K562 (cell line): ENCODE measurements at regions not wholly inside any gene's neighbourhood (a gene's known extent, or its start where the extent isn't known, plus 50 kb on each side); places are given as distances from the start of the nearest gene placed in this dataset.

ENCODE experiments used
- ATAC-seq: fragments of 200-7000 bp; cut with Tn5 transposase; 3 replicates; pipeline ENCODE4 v1.9.1; 2020; ENCODE audit warnings: moderate library complexity
- BruUV-seq: library from RNA; stranded (reverse); fragments of 400-500 nt; replicated peaks from 2 replicates; lab custom pipeline; 2021; lab: Mats Ljungman, UMichigan
- CTCF ChIA-PET: fragments of 300-600 bp; formaldehyde crosslinking; extraction: SDS; loops from one replicate; lab custom pipeline; 2021; ENCODE audit warnings: low intra/inter-chr PET ratio; lab: Yijun Ruan, JAX
- POLR2A ChIA-PET: fragments of 300-600, 350-650 bp; sonication (Branson Sonifier 250); formaldehyde crosslinking; extraction: SDS; loops from one replicate; lab custom pipeline; 2021; ENCODE audit warnings: antibody characterized with exemption, inconsistent platforms; lab: Yijun Ruan, JAX
- DNase-seq, 4 experiments: peaks; one replicate each; pipeline versions ENCODE4 v3.0.0 to v3.0.0-alpha.2; 2011 to 2018; ENCODE audit warnings: low spot score in 3 of 4, mixed read lengths in 3 of 4; ENCODE audit errors: extremely low read depth in 1 of 4
- FAIRE-seq: peaks from 2 replicates; lab custom pipeline; 2011; peaks lifted over from hg19 to GRCh38; lab: Jason Lieb, UNC
- H2AFZ ChIP-seq: 2 replicates; pipeline ENCODE4 v1.6.0; 2011; ENCODE audit warnings: low read depth, low read length, control low read depth, inconsistent platforms
- H3K27ac ChIP-seq: fragments of 200-600 bp; 3 replicates; pipeline ENCODE4 v1.8.0; 2011; ENCODE audit warnings: low read depth, mild to moderate bottlenecking, control low read depth, inconsistent platforms, low read length, moderate library complexity, mixed read lengths; ENCODE audit errors: extremely low read depth
- H3K27me3 ChIP-seq, 2 experiments: fragments of 300-600 bp in 1 of 2; 2 replicates in 1 of 2; 3 replicates in 1 of 2; pipeline versions ENCODE4 v1.6.0 to v1.8.0; 2011; ENCODE audit warnings: inconsistent platforms in 2 of 2, low read length in 2 of 2, mild to moderate bottlenecking in 1 of 2, mixed read lengths in 1 of 2, moderate library complexity in 1 of 2; ENCODE audit not compliant: control insufficient read depth in 2 of 2, insufficient read depth in 2 of 2
- H3K36me3 ChIP-seq: fragments of 300-600 bp; 3 replicates; pipeline ENCODE4 v1.8.0; 2011; ENCODE audit warnings: mild to moderate bottlenecking, low read length, inconsistent platforms; ENCODE audit not compliant: control insufficient read depth, insufficient read depth
- H3K4me1 ChIP-seq, 2 experiments: fragments of 200-600 bp in 1 of 2; replicated peaks in 1 of 2; 2 replicates in 1 of 2; 3 replicates in 1 of 2; pipeline versions ENCODE4 v1.5.1 to v1.8.0; 2011; ENCODE audit warnings: inconsistent platforms in 2 of 2, low read length in 2 of 2, mild to moderate bottlenecking in 1 of 2, mixed read lengths in 1 of 2, moderate library complexity in 1 of 2; ENCODE audit not compliant: control insufficient read depth in 2 of 2, insufficient read depth in 2 of 2
- H3K4me2 ChIP-seq: 2 replicates; pipeline ENCODE4 v1.6.1; 2011; ENCODE audit warnings: low read length, control low read depth, inconsistent platforms, mixed read lengths; ENCODE audit not compliant: insufficient read depth
- H3K4me3 ChIP-seq: fragments of 200-600 bp; sonication (generic), shearing (Covaris generic); 2 replicates; pipeline ENCODE4 v1.5.1; 2016; ENCODE audit warnings: control low read depth, inconsistent platforms
- H3K79me2 ChIP-seq: fragments of 200-600 bp; 3 replicates; pipeline ENCODE4 v1.8.0; 2011; ENCODE audit warnings: low read length, inconsistent platforms; ENCODE audit not compliant: control insufficient read depth, insufficient read depth
- H3K9ac ChIP-seq, 2 experiments: 2 replicates each; pipeline versions ENCODE4 v1.6.0 to v1.6.1; 2011; ENCODE audit warnings: low read depth in 2 of 2, low read length in 2 of 2, control low read depth in 1 of 2, inconsistent platforms in 1 of 2, mild to moderate bottlenecking in 1 of 2, mixed read lengths in 1 of 2; ENCODE audit not compliant: insufficient read depth in 1 of 2
- H3K9me1 ChIP-seq: one replicate; pipeline ENCODE4 v1.6.0; 2011; ENCODE audit warnings: inconsistent platforms, mild to moderate bottlenecking, low read length, moderate library complexity; ENCODE audit not compliant: control insufficient read depth, insufficient read depth
- H3K9me3 ChIP-seq: replicated peaks from 2 replicates; pipeline ENCODE4 v1.5.1; 2011; ENCODE audit warnings: low read depth, low read length, inconsistent platforms; ENCODE audit not compliant: control insufficient read depth, insufficient read depth
- H4K20me1 ChIP-seq: replicated peaks from 2 replicates; pipeline ENCODE4 v1.6.1; 2011; ENCODE audit warnings: low read length, inconsistent platforms, mixed read lengths; ENCODE audit not compliant: control insufficient read depth, insufficient read depth
- CEBPG ChIP-seq, 3 experiments: fragments of 200-800 bp in 1 of 3; sonication (Bioruptor generic) in 1 of 3; sonication (generic) in 1 of 3; formaldehyde crosslinking in 1 of 3; IDR thresholded peaks in 2 of 3; conservative IDR thresholded peaks in 1 of 3; 2 replicates each; pipeline versions ENCODE4 v1.6.1 to v1.8.0; 2016 to 2022; ENCODE audit warnings: missing compliant biosample characterization in 2 of 3, missing genetic modification characterization in 2 of 3, mild to moderate bottlenecking in 1 of 3, missing genetic modification reagents in 1 of 3
- ELF2 ChIP-seq: fragments of 250-450 bp; sonication (Bioruptor Pico); IDR thresholded peaks from 2 replicates; pipeline ENCODE4 v1.5.0; 2021; ENCODE audit warnings: mild to moderate bottlenecking
- LEF1 ChIP-seq: fragments of 450-650 bp; IDR thresholded peaks from 2 replicates; pipeline ENCODE4 v1.6.1; 2016; ENCODE audit warnings: mild to moderate bottlenecking
- POLR2H ChIP-seq: IDR thresholded peaks from 2 replicates; pipeline ENCODE4 v1.6.1; 2016; ENCODE audit warnings: missing genetic modification characterization, low read depth, mild to moderate bottlenecking, control low read depth, missing compliant biosample characterization, moderate library complexity
- RCOR1 ChIP-seq, 2 experiments: IDR thresholded peaks; 2 replicates each; pipeline ENCODE4 v1.6.1; 2012; ENCODE audit warnings: low read depth in 2 of 2, low read length in 2 of 2, borderline replicate concordance in 1 of 2, improper control_type of control experiment in 1 of 2
- SFPQ ChIP-seq: fragments of 200-400 bp; formaldehyde crosslinking; IDR thresholded peaks from 2 replicates; pipeline ENCODE4 v1.6.1; 2017; ENCODE audit warnings: mild to moderate bottlenecking, low read depth, low read length, moderate library complexity
- SMARCB1 ChIP-seq: IDR thresholded peaks from 2 replicates; pipeline ENCODE4 v1.6.1; 2011; ENCODE audit warnings: improper control_type of control experiment, low read depth; ENCODE audit not compliant: insufficient read length
- TEAD4 ChIP-seq, 2 experiments: sonication (generic) in 1 of 2; formaldehyde crosslinking in 1 of 2; IDR thresholded peaks; 2 replicates each; pipeline versions ENCODE4 v1.6.1 to v1.8.0; 2012 to 2022; ENCODE audit warnings: borderline replicate concordance in 1 of 2, inconsistent platforms in 1 of 2, low read length in 1 of 2, mild to moderate bottlenecking in 1 of 2, missing genetic modification reagents in 1 of 2
- ZC3H11A ChIP-seq: IDR thresholded peaks from 2 replicates; pipeline ENCODE4 v1.6.1; 2012; ENCODE audit warnings: low read depth, low read length, improper control_type of control experiment
- ZNF398 ChIP-seq: fragments of 250-450 bp; sonication (Bioruptor Pico); IDR thresholded peaks from 2 replicates; pipeline ENCODE4 v1.8.0; 2021; ENCODE audit warnings: moderate library complexity, mild to moderate bottlenecking, inconsistent platforms
- WGBS: fragments of 100-300 bp; shearing (Covaris generic); methylation state at CpG from one replicate; pipeline ENCODE4 v1.1.6; 2016; ENCODE audit warnings: low coverage, mixed read lengths; ENCODE audit not compliant: insufficient coverage; ENCODE audit errors: missing lambda C conversion rate; 5-methylcytosine and 5-hydroxymethylcytosine counted together
- in situ Hi-C: fragments of 300-500 bp; cut with MboI; formaldehyde crosslinking; loops from 4 replicates; pipeline ENCODE4 v1.15.0; 2018; ENCODE audit warnings: inconsistent platforms, mixed read lengths
- intact Hi-C: fragments of 100-400 bp; cut with micrococcal nuclease; formaldehyde crosslinking; loops from 2 replicates; pipeline ENCODE4 v1.14.2; 2022

- H3K4me3 ChIP-seq = no peak overlapping the region
- intact Hi-C loops (no loop called here), in situ Hi-C loops (no loop called here)
- no peak for DNase-seq
- no peaks in the 10 kb centered on the region for H3K36me3 ChIP-seq
- ATAC-seq = no peak
- no peaks in the 10 kb centered on the region for H3K9me1 ChIP-seq
- 0% methylated on average over 2 of the region's 2 CpGs for WGBS
- no peaks in the 10 kb centered on the region for H3K9me3 ChIP-seq
- H3K79me2 ChIP-seq = no peaks in the 10 kb centered on the region
- no peak overlapping the region for H3K4me2 ChIP-seq
- H3K9ac ChIP-seq = no peak overlapping the region
- H2AFZ ChIP-seq = no peak overlapping the region
- TF ChIP-seq SFPQ (no peak), ZC3H11A (no peak)
- no peak for FAIRE-seq
- no peaks in the 10 kb centered on the region for H4K20me1 ChIP-seq
- H3K27me3 ChIP-seq = no peaks in the 10 kb centered on the region
- CTCF ChIA-PET = no interaction called here
- H3K4me1 ChIP-seq = no peaks in the 10 kb centered on the region
- no peak overlapping the region for H3K27ac ChIP-seq
- no TSS peak for BruUV-seq
- POLR2A ChIA-PET = no interaction called here
These were observed 87.7 kb upstream of the TLL1 start for GRCh38 chr4:165785337-165785736.

- intact Hi-C loops = no loop called here
- Histone ChIP-seq H3K79me2 (no peaks in the 10 kb centered on the region), H3K4me1 (no peaks in the 10 kb centered on the region), H3K27ac (no peak overlapping the region), H4K20me1 (no peaks in the 10 kb centered on the region), H2AFZ (no peak overlapping the region), H3K36me3 (no peaks in the 10 kb centered on the region), H3K4me2 (no peak overlapping the region), H3K4me3 (no peak overlapping the region), H3K9me1 (no peaks in the 10 kb centered on the region), H3K9me3 (no peaks in the 10 kb centered on the region), H3K27me3 (no peaks in the 10 kb centered on the region), H3K9ac (no peak overlapping the region)
- ATAC-seq = no peak
- 0% methylated on average over 4 of the region's 4 CpGs for WGBS
- ChIA-PET POLR2A (interaction anchor here (0.7 kb wide), 1 partner anchor 11 kb away, joined by 3 read pairs; no protein-coding TSS in a partner anchor), CTCF (no interaction called here)
- in situ Hi-C loops = no loop called here
- FAIRE-seq = no peak
- BruUV-seq = no TSS peak
- no peak for DNase-seq
- TF ChIP-seq ELF2 (CRISPR knock-in tag) (no peak), RCOR1 (IDR thresholded peaks at IDR 0.05; ENCODE audit: borderline replicate concordance in 1 of 2, low read depth in 2 of 2, low read length in 2 of 2) (no peak), TEAD4 (IDR thresholded peaks at IDR 0.05; ENCODE audit: low read length) (no peak), TEAD4 (CRISPR knock-in tag; IDR thresholded peaks at IDR 0.05; ENCODE audit: borderline replicate concordance) (no peak), SMARCB1 (no peak), ZNF398 (CRISPR knock-in tag) (no peak), LEF1 (no peak), POLR2H (no peak), CEBPG (CRISPR knock-in tag; IDR thresholded peaks at IDR 0.05) (no peak), CEBPG (tag; conservative IDR thresholded peaks at IDR 0.05 in 1 of 2, IDR thresholded peaks at IDR 0.05 in 1 of 2) (no peak)
These were observed 85.3 kb upstream of the TLL1 start for GRCh38 chr4:165787516-165788274.
